ENCODE measurements at regions not wholly inside any gene's neighbourhood (a gene's known extent, or its start where the extent isn't known, plus 50 kb on each side); places are given as distances from the start of the nearest gene placed in this dataset.
"Not testable (repeated sequence)": the region's sequence is repeated elsewhere in the genome, so short reads cannot be mapped to it uniquely, and the experiment has no call there.

DNA sequence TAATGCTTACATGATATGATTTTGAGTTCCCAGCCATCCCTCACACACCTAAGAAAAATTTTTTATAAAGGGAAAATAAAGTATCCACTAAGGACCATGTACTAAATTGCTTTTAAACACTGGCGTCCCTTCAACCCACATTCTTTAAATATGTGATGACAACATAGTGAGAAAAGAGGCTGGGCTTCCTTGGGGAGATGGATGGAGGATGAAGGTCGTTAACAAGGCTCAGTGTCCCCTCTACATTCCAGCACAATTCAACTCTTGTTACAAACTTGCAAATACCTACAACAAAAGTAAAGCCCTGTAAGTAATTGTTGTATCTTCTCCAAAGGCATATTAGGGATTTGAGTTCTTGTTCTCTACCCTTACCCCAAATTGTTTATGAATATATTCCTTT lies 87.2 kb upstream of the SLC4A7 start:
- no peaks in the 10 kb centered on the region for H3K27me3 Mint-ChIP-seq
- ATAC-seq, result no peak
- H3K4me3 Mint-ChIP-seq, result no peak overlapping the region
- no peak overlapping the region for H3K27ac Mint-ChIP-seq
- H3K9me3 Mint-ChIP-seq, result no peaks in the 10 kb centered on the region
- no peak for DNase-seq (ENCODE audit: low spot score)
- no peaks in the 10 kb centered on the region for H3K36me3 Mint-ChIP-seq
- peaks cover 8 to 9% of the 10 kb centered on the region in 2 donors for H3K4me1 Mint-ChIP-seq (ENCODE audit: low read depth in 2 of 2)

- ATAC-seq (no peak), DNase-seq (ENCODE audit: low spot score) (no peak)
- Mint-ChIP-seq H3K27me3 (no peaks in the 10 kb centered on the region), H3K27ac (no peak overlapping the region), H3K4me3 (no peak overlapping the region), H3K36me3 (no peaks in the 10 kb centered on the region), H3K9me3 (no peaks in the 10 kb centered on the region), H3K4me1 (ENCODE audit: low read depth in 2 of 2) (peaks cover 3 to 6% of the 10 kb centered on the region in 2 donors)
Measured at GRCh38 chr3:27570421-27571106, 86.4 kb upstream of the SLC4A7 start.

GRCh38 chr3:27568393-27568792 lies 84.2 kb upstream of the SLC4A7 start:
- no peak for ATAC-seq
- no peaks in the 10 kb centered on the region for H3K9me3 Mint-ChIP-seq
- H3K36me3 Mint-ChIP-seq, result no peaks in the 10 kb centered on the region
- no peak overlapping the region for H3K4me3 Mint-ChIP-seq
- no peak overlapping the region for H3K27ac Mint-ChIP-seq
- H3K4me1 Mint-ChIP-seq (ENCODE audit: low read depth in 2 of 2), result no peaks in the 10 kb centered on the region
- no peak for DNase-seq (ENCODE audit: low spot score)
- no peaks in the 10 kb centered on the region for H3K27me3 Mint-ChIP-seq

- Mint-ChIP-seq H3K27ac (no peak overlapping the region), H3K36me3 (no peaks in the 10 kb centered on the region)
Measured at GRCh38 chr3:27567251-27567650, 83.1 kb upstream of the SLC4A7 start.

DNA sequence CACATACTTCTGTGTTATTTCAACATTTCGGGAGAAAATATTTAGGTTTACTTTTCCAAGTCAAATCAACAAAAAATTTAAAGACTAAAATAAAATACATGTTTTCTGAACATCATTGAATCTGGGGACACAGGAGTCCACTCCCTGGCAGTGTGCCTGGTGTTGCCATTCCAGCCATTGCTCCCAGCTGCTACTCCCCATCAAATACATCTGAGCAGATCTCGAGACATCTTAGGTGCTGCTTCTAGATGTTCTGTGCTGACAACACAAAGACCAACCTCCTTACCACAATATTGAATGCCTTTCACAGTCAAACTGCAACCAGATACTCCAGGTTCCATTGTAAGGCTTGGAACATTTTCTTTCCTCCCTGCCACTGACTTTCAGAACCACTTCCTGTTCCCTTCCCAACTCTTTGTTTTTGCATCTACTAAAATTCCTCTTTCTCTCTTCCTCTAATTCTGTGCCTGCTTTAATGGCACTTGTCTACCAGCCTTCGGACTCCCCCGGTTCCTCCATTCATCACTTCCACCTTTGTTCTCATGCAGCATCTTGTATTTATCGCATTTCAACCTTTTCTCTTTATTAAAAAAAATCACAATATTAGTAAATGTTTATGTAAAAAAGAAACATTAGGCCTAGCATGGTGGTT lies 81.1 kb upstream of the SLC4A7 start:
- H3K4me1 Mint-ChIP-seq (ENCODE audit: low read depth in 2 of 2), result no peaks in the 10 kb centered on the region
- H3K4me3 Mint-ChIP-seq, result no peak overlapping the region
- H3K27ac Mint-ChIP-seq, result no peak overlapping the region
- no peak for ATAC-seq
- DNase-seq (ENCODE audit: low spot score), result no peak
- no peaks in the 10 kb centered on the region for H3K36me3 Mint-ChIP-seq
- H3K9me3 Mint-ChIP-seq, result no peaks in the 10 kb centered on the region
- no peaks in the 10 kb centered on the region for H3K27me3 Mint-ChIP-seq

More at GRCh38 chr3:27567251-27567650, 83.1 kb upstream of the SLC4A7 start:
- H3K4me1 Mint-ChIP-seq (ENCODE audit: low read depth in 2 of 2), result no peaks in the 10 kb centered on the region
- no peak overlapping the region for H3K4me3 Mint-ChIP-seq
- no peak for DNase-seq (ENCODE audit: low spot score)
- no peaks in the 10 kb centered on the region for H3K9me3 Mint-ChIP-seq
- H3K27me3 Mint-ChIP-seq, result no peaks in the 10 kb centered on the region
- no peak for ATAC-seq

- Mint-ChIP-seq H3K27ac (no peak overlapping the region), H3K4me1 (ENCODE audit: low read depth in 2 of 2) (no peaks in the 10 kb centered on the region), H3K4me3 (no peak overlapping the region), H3K9me3 (no peaks in the 10 kb centered on the region), H3K27me3 (no peaks in the 10 kb centered on the region), H3K36me3 (no peaks in the 10 kb centered on the region)
- DNase-seq (ENCODE audit: low spot score) (no peak), ATAC-seq (no peak)
Measured at GRCh38 chr3:27561576-27561975, 77.4 kb upstream of the SLC4A7 start.

DNA sequence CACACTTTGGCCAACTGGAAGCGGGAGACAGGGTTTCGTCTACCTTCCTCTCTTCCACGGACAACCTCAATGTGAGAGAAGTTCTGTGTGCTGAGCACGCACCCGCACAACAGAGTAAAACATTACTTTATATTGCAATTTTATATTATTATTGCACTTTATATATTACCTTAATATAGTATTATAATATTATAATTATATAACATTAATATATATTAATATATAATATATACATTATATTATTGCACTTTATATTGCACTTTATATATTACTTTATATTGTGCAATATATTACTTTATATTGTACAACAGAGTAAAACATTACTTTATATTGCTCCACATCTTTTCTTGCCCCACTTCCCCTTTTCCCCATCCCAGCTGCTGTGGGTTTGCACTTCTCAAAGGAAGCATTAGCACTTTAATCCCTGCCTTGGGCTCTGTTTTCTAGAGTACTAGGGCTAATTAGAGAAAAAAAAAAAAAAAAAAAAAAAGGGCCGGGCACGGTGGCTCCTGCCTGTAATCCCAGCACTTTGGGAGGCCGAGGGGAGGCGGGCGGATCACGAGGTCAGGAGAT lies 76.4 kb upstream of the SLC4A7 start:
- no peak for ATAC-seq
- H3K27ac Mint-ChIP-seq, result no peak overlapping the region
- H3K4me3 Mint-ChIP-seq, result no peak overlapping the region
- no peaks in the 10 kb centered on the region for H3K4me1 Mint-ChIP-seq (ENCODE audit: low read depth in 2 of 2)
- no peaks in the 10 kb centered on the region for H3K36me3 Mint-ChIP-seq
- H3K9me3 Mint-ChIP-seq, result no peaks in the 10 kb centered on the region
- no peak for DNase-seq (ENCODE audit: low spot score)
- no peaks in the 10 kb centered on the region for H3K27me3 Mint-ChIP-seq

DNA sequence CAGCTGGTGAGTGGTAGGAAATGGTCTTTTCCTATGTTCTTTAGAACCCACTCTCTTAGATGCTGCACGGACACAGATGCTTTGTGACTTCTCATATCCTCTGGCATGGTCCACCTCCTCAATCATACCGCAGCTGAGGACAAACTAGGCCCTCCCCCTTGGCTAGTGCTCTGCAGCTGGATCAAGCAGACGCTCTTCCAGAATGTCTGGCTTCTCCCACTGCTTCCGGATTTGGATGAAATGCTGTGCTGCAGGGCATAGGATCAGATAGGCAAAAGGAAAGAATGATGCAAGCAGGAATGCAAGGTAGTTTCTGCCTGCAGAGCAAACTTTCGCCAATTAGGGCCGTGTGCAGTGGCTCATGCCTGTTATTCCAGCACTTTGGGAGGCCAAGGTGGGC lies 75.7 kb upstream of the SLC4A7 start:
- no peak for ATAC-seq
- Mint-ChIP-seq H3K36me3 (no peaks in the 10 kb centered on the region), H3K4me3 (no peak overlapping the region), H3K4me1 (ENCODE audit: low read depth in 2 of 2) (no peaks in the 10 kb centered on the region), H3K9me3 (no peaks in the 10 kb centered on the region), H3K27ac (no peak overlapping the region), H3K27me3 (no peaks in the 10 kb centered on the region)
- no peak for DNase-seq (ENCODE audit: low spot score)

DNA sequence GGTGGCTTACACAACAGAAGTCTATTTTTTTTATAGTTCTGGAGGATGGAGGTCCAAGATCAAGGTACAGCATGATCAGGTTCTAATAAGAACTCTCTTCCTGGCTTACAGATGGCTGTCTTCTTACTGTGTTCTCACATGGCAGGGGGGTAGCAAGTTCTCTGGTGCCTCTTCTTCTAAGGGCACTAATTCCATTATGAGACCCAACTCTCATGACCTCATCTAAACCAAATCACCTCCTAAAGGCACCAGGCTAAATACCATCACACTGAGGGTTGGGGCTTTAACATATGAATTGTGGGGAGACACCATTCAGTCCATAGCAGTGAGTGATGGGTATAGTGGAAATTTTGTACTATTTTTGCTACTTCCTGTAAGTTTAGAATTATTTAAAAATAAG lies 75.2 kb upstream of the SLC4A7 start:
- H3K4me3 Mint-ChIP-seq, result no peak overlapping the region
- no peaks in the 10 kb centered on the region for H3K4me1 Mint-ChIP-seq (ENCODE audit: low read depth in 2 of 2)
- ATAC-seq (no peak), DNase-seq (ENCODE audit: low spot score) (no peak)
- no peaks in the 10 kb centered on the region for H3K36me3 Mint-ChIP-seq
- no peaks in the 10 kb centered on the region for H3K9me3 Mint-ChIP-seq
- H3K27ac Mint-ChIP-seq, result no peak overlapping the region
- H3K27me3 Mint-ChIP-seq, result peaks cover 0 to 2% of the 10 kb centered on the region in 2 donors

DNA sequence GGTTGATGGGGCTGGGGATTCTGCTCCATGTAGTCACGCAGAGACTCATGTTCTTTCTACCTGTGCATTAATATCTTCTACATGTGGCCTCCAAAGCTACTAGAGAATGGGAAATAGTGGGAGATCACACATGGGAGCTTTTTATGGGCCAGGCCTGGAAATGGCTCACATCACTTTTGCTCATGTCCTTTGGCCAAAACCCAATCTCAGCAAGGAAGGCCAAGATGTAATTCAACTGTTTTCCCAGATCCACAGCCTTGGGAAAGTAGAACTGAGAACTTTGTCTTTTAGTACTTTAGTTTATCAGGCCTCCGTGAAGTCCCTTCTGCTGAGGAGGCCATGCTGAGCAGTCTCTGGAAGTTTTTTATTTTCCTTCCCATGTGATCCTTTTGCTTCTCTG lies 73.2 kb upstream of the SLC4A7 start:
- no peak overlapping the region for H3K27ac Mint-ChIP-seq
- peaks cover 3 to 5% of the 10 kb centered on the region in 2 donors for H3K27me3 Mint-ChIP-seq
- H3K4me3 Mint-ChIP-seq, result no peak overlapping the region
- H3K9me3 Mint-ChIP-seq, result no peaks in the 10 kb centered on the region
- no peaks in the 10 kb centered on the region for H3K36me3 Mint-ChIP-seq
- ATAC-seq (no peak), DNase-seq (ENCODE audit: low spot score) (no peak)
- no peaks in the 10 kb centered on the region for H3K4me1 Mint-ChIP-seq (ENCODE audit: low read depth in 2 of 2)

- H3K27ac Mint-ChIP-seq, result no peak overlapping the region
- no peak for ATAC-seq
Measured at GRCh38 chr3:27556887-27557286, 72.7 kb upstream of the SLC4A7 start.

GRCh38 chr3:27554706-27555105 lies 70.5 kb upstream of the SLC4A7 start:
- no peak for ATAC-seq
- Mint-ChIP-seq H3K9me3 (no peaks in the 10 kb centered on the region), H3K4me1 (ENCODE audit: low read depth in 2 of 2) (no peaks in the 10 kb centered on the region), H3K27ac (no peak overlapping the region), H3K36me3 (no peaks in the 10 kb centered on the region), H3K4me3 (no peak overlapping the region), H3K27me3 (peaks cover 19 to 26% of the 10 kb centered on the region in 2 donors)
- DNase-seq (ENCODE audit: low spot score), result no peak

More at GRCh38 chr3:27556887-27557286, 72.7 kb upstream of the SLC4A7 start:
- Mint-ChIP-seq H3K4me3 (no peak overlapping the region), H3K4me1 (ENCODE audit: low read depth in 2 of 2) (no peaks in the 10 kb centered on the region), H3K27me3 (peaks cover 8 to 10% of the 10 kb centered on the region in 2 donors), H3K9me3 (no peaks in the 10 kb centered on the region), H3K36me3 (no peaks in the 10 kb centered on the region)
- no peak for DNase-seq (ENCODE audit: low spot score)

GRCh38 chr3:27553886-27554540 lies 69.8 kb upstream of the SLC4A7 start:
- Mint-ChIP-seq H3K27me3 (peaks cover 22 to 31% of the 10 kb centered on the region in 2 donors), H3K4me1 (ENCODE audit: low read depth in 2 of 2) (no peaks in the 10 kb centered on the region), H3K36me3 (no peaks in the 10 kb centered on the region), H3K9me3 (no peaks in the 10 kb centered on the region), H3K4me3 (no peak overlapping the region), H3K27ac (no peak overlapping the region)
- ATAC-seq, result no peak
- no peak for DNase-seq (ENCODE audit: low spot score)

- not testable (repeated sequence) for H3K9me3 Mint-ChIP-seq; DNase-seq (ENCODE audit: low spot score); H3K4me1 Mint-ChIP-seq (ENCODE audit: low read depth in 2 of 2); H3K36me3 Mint-ChIP-seq; ATAC-seq; H3K27ac Mint-ChIP-seq; H3K4me3 Mint-ChIP-seq
- H3K27me3 Mint-ChIP-seq, result peaks cover 22 to 31% of the 10 kb centered on the region in 2 donors
Measured at GRCh38 chr3:27552708-27553107, 68.5 kb upstream of the SLC4A7 start.
